Activated CD4-positive, CD25-positive, alpha-beta regulatory T cell treated with anti-CD3 and anti-CD28 coated beads, Interleukin-2, amount 50 U/mL, for 24 hours (primary cell): ENCODE measurements at regions not wholly inside any gene's neighbourhood (a gene's known extent, or its start where the extent isn't known, plus 50 kb on each side); places are given as distances from the start of the nearest gene placed in this dataset.
"Not testable (repeated sequence)": the region's sequence is repeated elsewhere in the genome, so short reads cannot be mapped to it uniquely, and the experiment has no call there.

Experiments
- ATAC-seq, 2 donors: fragments of 150-1000 bp; cut with Tn5 transposase; one replicate each; pipeline ENCODE4 v1.10.0; 2021; ENCODE audit warnings: mild to moderate bottlenecking in 1 of 2, moderate library complexity in 1 of 2

DNA sequence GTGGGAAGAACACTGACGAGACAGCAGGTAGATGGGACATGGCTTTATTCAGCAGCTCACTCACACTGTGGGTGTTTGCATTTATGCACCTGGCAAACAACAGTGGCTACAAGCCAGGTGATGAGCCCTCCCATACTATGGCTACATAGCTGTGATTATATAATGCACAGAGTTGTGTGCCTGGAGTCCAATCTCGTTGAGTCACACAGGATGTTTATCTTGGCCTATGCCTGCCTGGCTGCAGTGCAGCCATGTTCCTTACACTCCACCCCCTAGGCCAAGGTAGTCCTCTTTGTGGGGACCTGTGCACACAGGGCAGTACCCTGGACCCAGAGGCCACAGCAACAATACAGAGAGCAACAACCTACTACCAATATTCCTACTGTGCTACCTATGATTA lies 1643.8 kb downstream of the MRPL39 start:
- ATAC-seq: no peak

DNA sequence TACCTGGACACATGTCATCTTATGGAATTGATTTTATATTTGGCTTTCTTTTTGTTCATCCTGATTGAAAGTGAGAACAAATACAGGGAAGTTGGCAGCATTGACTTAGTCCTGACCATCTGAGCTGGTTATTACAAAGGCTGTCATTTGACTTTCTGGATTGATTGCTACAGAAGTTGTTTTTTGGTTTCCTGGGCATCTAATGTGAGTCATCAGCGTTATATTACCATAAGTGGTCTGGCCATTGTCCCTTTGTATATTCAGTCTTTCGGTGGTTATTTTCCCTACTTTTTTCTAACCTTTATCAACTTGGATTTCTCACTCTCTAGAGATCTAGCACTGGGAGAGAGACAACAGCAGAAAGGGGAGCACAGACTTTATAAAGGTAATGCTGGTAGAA lies 1646.5 kb downstream of the MRPL39 start:
- ATAC-seq: no peak

DNA sequence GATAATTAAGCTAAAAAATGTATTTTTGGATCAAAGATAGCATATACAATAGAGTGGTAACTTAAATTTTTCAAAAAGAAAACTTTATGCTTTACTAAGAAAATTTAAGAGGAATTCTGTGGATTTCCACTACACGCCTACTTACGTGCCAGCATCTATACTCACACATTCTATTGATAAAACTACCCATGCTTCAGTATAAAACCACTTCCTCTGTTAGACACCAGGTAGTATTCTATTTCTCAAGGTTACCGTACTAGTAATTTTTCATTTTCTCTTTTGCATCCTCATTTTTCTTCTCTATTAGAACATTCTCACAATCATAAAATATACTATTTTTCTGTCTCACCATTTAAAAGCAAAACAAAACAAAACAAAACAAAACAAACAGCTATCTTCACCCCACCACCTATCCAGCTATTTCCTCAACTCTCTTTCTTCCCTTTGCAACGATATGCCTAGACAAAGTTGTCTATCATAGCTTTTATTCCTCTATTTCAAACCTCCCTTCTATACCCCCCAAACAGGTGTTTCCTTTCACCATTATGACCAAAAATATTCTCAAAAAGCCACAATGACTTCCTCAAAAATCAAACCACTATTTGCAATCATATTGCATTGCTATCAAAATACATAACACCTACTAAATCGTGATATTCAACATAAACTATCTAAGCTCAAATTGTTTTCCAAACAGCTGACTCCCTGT lies 1652.0 kb downstream of the MRPL39 start:
- no peak for ATAC-seq

DNA sequence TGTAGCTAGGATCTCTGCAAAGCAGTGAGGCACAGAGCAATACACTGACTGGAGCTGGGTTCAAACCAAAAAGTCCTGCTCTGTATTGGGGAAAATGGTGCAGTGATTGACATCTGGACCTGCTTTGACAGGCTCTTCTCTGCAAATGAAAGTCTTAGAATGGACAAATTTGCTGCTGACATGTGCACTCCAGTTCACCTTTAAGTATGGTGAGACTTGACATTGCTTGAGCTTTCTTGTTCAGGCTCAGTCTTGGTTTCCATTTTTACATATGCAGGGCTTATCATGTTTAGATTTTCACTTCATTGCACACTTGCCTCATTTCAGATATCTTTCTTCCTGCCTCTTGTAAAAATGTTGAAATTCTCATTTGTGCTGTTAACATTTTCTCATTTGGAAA lies 1655.0 kb downstream of the MRPL39 start:
- ATAC-seq: no peak

DNA sequence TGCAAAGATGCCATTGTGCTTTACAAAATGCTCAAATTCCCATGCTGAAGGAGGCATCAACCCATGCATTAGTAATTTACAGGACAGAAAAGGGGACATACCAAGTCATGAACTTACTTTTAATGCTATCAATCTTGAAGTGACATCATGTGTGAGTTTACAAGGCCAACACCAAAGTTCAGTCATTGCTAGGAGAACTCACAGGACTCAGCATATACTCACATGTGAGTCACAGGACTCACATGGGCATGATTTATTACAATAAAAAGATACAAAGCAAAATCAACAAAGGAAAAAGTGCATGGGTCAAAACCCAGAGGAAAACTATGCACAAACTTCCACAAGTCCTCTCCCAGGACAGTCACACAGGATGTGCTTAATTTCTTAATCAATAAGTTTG lies 1656.0 kb downstream of the MRPL39 start:
- no peak for ATAC-seq

DNA sequence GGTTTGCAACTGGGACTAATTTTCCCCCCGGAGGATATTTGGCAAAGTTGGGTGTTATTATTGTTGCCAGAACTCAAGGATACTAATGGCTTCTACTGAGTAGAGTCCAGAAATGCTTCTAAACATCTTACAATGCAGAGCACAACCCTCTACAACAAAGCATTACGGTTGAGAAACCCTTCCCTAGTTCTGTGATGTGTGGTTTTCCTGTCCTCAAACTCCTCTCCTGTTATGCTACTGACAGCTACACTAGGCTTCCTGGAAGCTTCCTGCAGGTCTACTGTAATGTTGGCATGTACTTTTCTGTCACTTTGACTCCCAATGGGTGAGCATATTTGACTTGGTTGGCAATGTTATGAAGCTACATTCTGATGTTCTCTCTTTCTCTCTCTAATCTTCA lies 1656.9 kb downstream of the MRPL39 start:
- ATAC-seq: no peak

DNA sequence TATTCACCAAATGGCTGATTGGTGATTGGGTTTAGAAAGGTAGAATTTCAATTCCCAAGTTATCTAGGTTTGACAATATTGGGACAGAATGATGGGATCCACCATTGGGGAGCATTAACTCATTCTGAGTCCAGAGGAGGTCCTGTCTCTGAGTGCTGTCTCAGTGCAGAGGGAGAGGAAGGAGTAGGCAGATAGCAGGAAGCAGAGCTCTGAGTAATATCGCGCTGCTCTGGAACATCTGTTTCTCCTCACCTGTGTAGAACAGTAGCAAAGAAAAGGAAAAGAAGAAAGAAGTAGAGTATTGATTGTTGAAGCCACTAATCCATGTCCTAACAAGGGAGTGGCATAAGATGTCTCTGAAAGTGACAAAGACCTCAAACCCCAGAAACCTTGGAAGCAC lies 1657.8 kb downstream of the MRPL39 start:
- ATAC-seq: no peak

DNA sequence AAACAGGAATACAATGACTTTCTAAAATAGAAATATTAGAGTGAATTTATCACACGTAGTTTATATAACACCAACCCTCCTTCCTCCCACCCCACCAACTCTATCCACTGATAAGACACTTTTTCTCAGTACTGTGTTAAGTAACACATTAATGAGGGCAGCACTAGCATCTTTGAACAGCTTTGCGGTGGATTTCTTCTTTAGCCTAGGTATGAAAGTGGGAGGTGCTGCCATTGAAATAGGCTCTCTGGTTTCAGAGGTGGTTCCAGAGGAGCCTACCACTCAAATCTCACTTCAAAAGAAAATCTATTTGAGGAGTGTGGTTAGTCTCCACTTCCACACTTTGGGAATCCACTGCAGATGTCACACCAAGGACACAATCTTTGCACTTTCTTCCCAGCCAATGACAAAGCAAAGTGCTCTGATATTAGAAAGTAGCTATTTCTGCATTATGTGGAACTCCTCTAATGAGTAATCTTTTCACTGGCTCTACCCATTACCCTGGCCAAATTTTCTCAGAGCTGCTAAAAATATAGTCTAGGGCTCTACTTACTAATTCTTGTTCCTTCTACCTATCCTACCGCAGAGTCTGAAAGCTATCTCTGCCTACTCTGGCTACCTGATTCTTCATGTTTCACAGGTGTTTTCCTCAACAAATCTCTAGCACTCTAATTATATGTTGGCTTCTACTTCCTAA lies 1667.8 kb downstream of the MRPL39 start:
- no peak for ATAC-seq

DNA sequence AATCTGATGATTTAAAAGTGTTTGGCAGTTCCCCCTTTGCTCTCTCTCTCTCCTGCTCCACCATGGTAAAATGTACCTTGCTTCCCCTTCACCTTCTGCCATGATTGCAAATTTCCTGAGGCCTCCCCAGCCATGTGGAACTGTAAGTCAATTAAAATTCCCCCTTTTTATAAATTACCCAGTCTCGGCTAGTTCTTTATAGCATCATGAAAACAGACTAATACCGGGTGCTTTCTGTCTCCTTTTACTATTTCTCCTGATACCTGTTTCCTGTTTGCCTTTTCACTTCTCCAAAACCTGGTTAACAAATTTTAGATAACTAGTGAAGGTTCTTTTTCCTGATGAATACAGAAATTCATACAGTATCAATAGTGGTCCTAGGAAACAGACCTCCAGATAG lies 1670.3 kb downstream of the MRPL39 start:
- no peak for ATAC-seq

DNA sequence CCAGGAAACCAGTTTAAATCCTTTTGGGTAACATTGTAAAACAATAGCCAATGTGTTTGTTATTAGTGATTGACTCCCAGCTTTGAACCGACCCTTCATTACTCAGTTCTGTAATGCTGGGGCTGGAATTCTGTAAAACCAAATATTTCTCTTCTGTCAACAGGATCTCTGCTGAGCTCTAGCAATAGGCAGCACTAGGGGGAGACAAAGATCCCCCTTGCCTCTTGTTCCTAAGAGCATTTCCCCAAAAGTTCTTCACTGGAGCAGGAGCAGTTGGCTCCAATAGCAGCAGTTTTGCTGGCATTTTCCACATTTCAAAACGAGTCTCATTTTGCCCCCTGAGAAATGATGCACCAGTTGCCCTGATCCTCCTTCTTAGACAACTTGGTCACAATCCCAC lies 1671.1 kb downstream of the MRPL39 start:
- no peak for ATAC-seq

DNA sequence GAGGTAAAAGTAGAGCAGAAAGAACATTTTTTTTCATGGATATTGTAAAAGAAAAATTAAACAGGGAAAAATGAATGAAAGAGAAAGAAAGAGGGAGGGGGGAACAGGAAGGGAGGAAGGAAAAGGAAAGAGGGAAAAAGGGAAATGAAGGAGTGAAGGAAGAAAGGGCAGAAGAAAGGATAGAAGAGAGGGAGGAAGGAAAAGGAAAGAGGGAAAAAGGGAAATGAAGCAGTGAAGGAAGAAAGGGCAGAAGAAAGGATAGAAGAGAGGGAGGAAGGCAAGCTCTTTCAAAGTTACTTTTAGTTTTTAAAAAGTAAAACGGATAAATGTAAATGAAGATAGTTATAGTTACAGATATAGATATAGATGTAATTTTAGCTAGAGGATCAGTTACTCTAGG lies 1676.7 kb downstream of the MRPL39 start:
- no peak for ATAC-seq

DNA sequence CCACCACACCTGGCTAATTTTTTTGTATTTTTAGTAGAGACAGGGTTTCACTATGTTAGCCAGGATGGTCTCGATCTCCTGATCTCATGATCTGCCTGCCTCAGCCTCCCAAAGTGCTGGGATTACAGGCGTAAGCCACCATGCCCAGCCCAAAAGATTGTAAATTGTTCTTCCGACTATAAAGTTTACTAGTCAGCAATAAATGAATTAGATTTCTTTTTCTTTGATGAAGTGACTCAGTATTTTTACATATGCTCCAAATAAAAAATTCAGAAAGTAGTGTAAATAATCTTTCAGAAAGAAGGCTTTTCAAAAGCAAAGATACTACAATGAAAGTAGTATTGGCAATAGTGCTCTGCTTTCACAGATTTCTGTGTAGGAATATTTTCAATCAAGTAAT lies 1680.9 kb downstream of the MRPL39 start:
- not testable (repeated sequence) for ATAC-seq

DNA sequence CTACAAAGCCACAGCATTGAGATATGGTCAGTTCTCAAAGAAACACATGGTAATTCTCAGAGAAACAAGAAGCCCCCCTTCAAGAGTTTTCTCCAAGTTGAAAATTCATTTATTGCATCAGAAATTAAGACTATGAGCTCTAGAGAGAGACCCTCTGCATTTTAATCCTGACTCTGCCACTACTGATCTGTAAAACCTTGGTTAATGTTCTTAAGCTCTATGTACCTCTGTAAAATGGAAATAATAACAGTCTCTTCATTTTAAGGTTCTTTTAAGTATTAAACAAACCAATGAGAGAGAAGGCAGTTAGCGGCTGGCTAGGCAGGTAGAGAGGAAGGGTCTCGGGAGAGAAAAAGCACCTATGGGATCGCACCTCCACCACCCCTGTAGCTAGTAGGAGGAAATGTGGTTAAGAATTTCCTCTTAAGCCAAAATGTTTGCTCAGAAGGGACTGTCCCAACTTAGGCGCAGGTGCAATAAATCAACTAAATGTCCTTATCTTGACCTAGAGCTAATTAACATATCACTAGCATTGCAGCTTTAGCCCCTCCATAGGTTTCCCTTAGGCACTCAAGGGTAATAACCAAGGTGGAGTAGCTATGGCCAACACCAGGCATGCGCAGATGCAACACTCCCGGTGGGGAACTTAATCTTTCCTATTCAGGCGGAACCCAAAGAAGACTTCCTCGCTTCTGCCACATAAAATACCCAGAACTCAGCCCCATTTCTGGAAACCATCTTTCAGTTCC lies 1685.4 kb downstream of the MRPL39 start:
- peak; percentile 51 to 59 for ATAC-seq

DNA sequence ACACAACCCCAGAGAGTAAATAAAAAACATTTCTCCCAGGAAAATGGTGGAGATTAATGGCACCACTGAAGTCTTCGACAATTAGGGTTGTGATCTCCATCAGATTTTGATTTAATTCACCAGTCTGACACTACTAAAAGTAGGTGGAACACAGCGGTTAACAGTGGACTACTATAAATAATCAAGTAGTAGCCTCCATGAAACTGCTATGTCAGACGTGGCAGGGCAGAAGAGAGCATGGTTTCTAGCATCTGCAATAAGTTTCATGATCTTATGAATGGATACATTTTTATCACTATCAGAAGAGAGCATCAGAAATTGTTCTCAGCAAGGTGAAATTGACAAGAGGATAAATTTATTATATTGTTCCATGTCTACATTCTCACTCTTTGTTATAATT lies 1706.6 kb downstream of the MRPL39 start:
- no peak for ATAC-seq

DNA sequence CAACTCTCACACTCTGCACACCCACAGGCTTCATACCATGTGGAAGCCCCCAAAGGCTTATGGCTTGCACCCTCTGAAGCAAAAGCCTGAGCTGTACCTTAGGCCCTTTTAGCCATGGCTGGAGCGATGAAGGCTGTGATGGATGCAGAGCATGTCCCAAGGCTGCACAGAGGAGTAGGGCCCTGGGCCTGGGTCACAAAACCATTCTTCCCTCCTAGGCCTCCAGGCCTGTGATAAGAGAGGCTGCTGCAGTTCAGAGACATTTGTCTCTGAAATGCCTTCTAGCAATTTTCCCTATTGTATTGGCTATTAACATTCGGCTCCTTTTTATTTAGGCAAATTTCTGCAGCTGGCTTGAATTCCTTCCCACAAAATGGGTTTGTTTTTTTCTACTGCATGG lies 1707.7 kb downstream of the MRPL39 start:
- no peak for ATAC-seq

DNA sequence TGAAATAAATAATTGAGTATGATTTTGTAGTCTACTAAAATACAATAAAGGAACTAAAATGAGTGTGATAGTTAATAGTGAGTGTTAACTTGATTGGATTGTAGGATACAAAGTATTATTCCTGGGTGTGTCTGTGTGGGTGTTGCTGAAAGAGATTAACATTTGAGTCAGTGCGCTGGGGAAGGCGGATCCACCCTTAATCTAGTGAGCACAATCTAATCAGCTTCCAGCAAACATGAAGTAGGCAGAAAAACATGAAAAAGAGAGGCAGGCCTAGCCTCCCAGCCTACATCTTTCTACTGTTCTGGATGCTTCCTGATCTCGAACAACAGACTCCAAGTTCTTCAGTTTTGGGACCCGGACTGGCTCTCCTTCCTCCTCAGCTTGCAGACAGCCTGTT lies 1716.6 kb downstream of the MRPL39 start:
- ATAC-seq: no peak

DNA sequence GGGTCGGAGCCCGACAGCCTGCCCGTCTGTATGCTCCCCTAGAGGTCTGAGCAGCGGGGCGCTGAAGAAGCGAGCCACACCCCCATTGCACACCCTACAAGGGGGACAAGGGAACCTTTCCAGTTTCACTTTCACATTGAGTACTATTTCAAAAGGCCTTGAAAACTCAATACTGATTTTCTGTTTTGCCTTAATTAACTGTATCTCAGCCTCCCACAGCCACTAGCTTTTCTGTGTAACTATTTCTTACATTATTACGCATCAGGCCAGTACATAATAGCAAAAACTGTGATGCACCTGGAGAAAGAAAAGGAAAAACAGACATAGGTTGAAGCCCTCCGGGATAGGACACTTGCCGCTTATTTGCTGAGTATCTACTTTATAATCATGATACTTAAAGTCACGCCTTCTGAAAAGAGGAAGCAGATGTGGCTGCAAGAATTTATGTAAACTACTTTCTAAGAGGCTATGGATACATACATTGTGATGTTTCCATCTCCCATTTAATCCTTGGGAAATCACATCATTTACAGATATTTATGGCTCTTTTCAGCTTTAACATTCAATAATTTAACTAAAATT lies 1719.5 kb downstream of the MRPL39 start:
- peak; percentile 84 to 85 for ATAC-seq

DNA sequence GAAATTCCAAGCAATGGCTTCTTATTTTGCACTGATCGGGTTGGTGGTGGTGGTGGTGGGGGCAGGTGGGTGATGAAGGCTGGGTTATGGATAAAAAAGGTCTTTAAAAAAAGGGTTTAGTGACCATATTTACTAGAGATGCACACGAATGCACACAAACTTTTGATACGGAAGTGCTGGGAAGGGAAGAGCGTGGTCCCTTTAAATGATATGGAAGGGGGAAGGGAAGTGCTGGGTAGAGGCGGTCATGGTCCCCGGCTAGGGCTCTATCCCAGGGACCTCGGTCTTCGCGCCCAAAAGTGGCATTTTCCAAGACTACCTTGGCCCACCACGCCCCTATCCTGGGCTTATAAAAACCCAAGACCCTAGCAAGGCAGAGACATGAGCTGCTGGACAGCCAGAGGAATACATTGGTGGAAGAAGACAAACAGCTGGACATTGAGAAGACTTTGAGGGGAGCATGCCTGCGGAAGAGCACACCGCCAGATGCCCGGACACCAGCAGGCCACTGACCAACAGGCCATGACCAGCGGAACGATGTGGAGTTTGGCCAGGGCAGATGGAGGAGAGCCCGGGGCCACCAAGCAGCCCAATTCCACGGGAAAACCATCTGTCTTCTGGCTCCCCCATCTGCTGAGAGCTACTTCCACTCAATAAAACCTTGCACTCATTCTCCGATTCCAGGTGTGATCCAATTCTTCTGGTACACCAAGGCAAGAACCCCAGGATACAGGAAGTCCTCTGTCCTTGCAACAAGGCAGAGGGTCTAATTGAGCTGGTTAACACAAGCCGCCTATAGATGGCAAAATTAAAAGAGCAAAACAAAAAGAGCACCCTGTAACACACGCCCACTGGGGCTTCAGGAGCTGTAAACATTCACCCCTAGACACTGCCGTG lies 1720.2 kb downstream of the MRPL39 start:
- ATAC-seq: no peak

DNA sequence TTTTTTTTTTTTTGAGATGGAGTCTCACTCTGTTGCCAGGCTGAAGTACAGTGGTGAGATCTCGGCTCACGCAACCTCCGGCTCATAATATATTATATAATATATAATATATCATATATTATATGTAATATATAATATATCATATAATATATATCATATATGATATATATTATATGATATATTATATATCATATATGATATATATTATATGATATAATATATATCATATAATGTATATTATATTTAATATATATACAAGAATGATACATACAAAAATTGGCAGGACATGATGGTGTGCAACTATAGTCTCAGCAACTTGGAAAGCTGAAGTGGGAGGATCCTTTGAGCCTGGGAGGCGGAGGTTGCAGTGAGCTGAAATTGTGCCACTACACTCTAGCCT lies 1725.5 kb downstream of the MRPL39 start:
- no peak for ATAC-seq

DNA sequence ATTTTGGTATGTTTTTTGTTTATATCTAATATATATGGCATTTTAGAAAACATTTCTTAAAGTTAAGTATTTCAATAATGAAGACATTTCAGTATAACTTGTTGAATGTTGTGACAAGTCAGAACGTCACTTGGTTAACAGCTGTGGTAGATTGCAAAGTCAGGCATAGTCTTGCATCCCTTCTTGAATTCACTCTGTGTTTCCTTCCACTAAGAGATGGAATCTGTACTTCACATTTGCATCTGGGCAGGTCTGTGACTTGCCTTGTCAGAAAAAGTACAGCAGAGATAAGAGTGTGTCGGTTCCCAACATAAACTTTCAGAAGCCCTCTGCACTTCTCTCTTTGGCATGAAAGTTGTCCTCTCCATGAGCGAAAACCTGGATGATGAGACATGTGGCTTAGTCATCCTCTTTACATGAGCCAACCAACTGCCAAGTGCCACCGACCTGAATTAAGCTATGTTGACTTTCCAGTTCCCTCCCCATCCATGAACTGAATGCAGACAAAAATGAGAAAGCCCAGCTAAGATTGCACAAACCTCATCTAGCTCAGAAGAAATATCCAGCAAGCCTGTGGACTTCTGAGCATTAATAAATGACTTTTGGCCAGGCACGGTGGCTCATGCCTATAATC lies 1730.2 kb downstream of the MRPL39 start:
- ATAC-seq: no peak

DNA sequence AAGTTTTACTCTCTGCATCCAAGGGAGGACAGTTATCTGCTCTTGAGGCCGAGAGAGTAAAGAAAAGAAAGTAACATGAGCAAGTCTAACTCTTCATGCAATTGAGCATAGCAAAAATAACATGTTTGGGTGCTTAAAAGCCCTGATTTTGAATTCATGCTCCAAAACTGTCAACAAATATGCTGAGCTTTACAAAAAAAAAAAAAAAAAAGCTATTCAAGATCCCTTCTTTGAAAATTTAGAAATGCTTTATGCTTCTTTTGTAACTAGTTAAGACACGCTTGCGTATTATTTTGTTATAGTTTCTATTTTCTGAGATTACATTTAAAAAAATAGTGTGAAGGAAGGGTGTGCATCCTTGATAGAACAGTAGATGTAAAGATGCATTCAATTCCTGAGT lies 1733.0 kb downstream of the MRPL39 start:
- ATAC-seq: no peak

DNA sequence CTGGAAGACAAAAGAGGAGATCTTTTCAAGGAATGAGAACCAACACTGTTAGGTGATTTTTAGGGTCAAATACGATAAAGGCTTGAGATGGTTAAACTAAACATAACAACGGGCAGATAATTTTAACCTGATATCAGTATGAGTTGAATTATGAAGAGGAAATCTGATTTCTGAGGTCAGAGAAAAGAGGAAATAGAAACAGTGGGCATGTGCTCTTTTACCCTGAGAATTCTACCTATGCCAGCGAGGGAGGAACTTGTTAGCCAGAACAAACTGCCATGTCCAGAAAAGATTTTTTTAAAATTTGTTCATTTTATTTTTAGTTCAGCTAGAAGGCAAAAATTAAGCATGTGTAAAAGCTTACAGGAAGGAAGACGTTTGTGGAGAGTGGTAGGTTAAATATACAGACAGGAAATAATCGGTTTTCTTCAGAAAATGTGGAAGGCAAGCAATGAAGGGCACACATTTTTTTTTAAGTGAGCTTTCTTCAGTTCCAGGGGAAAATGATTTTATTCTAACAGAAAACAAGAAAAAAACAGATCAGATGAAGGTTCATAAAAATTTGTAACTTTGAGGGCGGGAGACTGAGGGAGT lies 1745.3 kb downstream of the MRPL39 start:
- no peak for ATAC-seq
